OCI-LY3 (cell line): ENCODE measurements at regions not wholly inside any gene's neighbourhood (a gene's known extent, or its start where the extent isn't known, plus 50 kb on each side); places are given as distances from the start of the nearest gene placed in this dataset.

ENCODE experiments used
- H2AFZ ChIP-seq: fragments of 200-600, 300-600 bp; shearing (Covaris generic); 2 replicates; pipeline ENCODE4 v1.6.0; 2014; ENCODE audit warnings: antibody characterized with exemption, low read depth, low read length
- H3K27ac ChIP-seq: fragments of 200-600, 300-600 bp; sonication (generic); 2 replicates; pipeline ENCODE4 v1.5.1; 2014; ENCODE audit warnings: mild to moderate bottlenecking, low read length, moderate library complexity, mixed read lengths
- H3K27me3 ChIP-seq: fragments of 200-600, 300-600 bp; sonication (generic); 2 replicates; pipeline ENCODE4 v1.6.1; 2014; ENCODE audit warnings: low read depth, low read length, mixed read lengths
- H3K36me3 ChIP-seq: fragments of 200-600, 300-600 bp; sonication (generic); replicated peaks from 2 replicates; pipeline ENCODE3; 2014; ENCODE audit warnings: low read depth, low read length, mixed read lengths
- H3K4me1 ChIP-seq: fragments of 300-600, 200-600 bp; sonication (generic); 2 replicates; pipeline ENCODE4 v1.6.1; 2014; ENCODE audit warnings: low read length, mixed read lengths
- H3K4me2 ChIP-seq: fragments of 200-600, 300-600 bp; sonication (generic); 2 replicates; pipeline ENCODE4 v1.6.1; 2014; ENCODE audit warnings: low read length, mixed read lengths
- H3K4me3 ChIP-seq: fragments of 300-600, 200-600 bp; sonication (generic); 2 replicates; pipeline ENCODE4 v1.5.1; 2014; ENCODE audit warnings: antibody characterized with exemption, mild to moderate bottlenecking, low read length, moderate library complexity
- H3K79me2 ChIP-seq: fragments of 300-600, 200-600 bp; shearing (Covaris generic); 2 replicates; pipeline ENCODE4 v1.6.1; 2014; ENCODE audit warnings: mild to moderate bottlenecking, low read length, mixed read lengths
- H3K9ac ChIP-seq: fragments of 300-600, 200-600 bp; shearing (Covaris generic); 2 replicates; pipeline ENCODE4 v1.6.0; 2014; ENCODE audit warnings: mild to moderate bottlenecking, low read length, moderate library complexity
- H3K9me3 ChIP-seq: fragments of 200-600, 300-600 bp; shearing (Covaris generic); 2 replicates; pipeline ENCODE4 v1.6.1; 2014; ENCODE audit warnings: low read length, mixed read lengths; ENCODE audit not compliant: insufficient read depth
- H4K20me1 ChIP-seq: fragments of 200-600, 300-600 bp; sonication (generic); 2 replicates; pipeline ENCODE4 v1.6.1; 2016; ENCODE audit warnings: low read length, mixed read lengths; ENCODE audit not compliant: insufficient read depth
- CTCF ChIP-seq: fragments of 200-600, 300-600 bp; sonication (generic); IDR thresholded peaks from 2 replicates; pipeline ENCODE4 v1.5.1; 2014; ENCODE audit warnings: antibody characterized with exemption, low read length, low read depth
- EZH2phosphoT487 ChIP-seq: fragments of 200-600 bp; shearing (Covaris generic); IDR thresholded peaks from 2 replicates; pipeline ENCODE4 v1.6.1; 2018; ENCODE audit warnings: antibody characterized with exemption, mixed run types, low read depth

- Histone ChIP-seq H3K4me2 (no peak overlapping the region), H2AFZ (no peak overlapping the region)
- TF ChIP-seq CTCF (no peak), EZH2phosphoT487 (no peak)
Observed at GRCh38 chr12:3933819-3934192, 60.6 kb upstream of the PARP11 start.

GRCh38 chr12:3933074-3933818, 60.0 kb upstream of the PARP11 start:
- no peaks in the 10 kb centered on the region for H3K4me1 ChIP-seq
- no peak overlapping the region for H3K9ac ChIP-seq
- no peak overlapping the region for H3K4me3 ChIP-seq
- TF ChIP-seq CTCF (no peak), EZH2phosphoT487 (no peak)
- H3K36me3 ChIP-seq = no peaks in the 10 kb centered on the region
- H3K9me3 ChIP-seq = no peaks in the 10 kb centered on the region
- no peak overlapping the region for H2AFZ ChIP-seq
- peaks cover 51% of the 10 kb centered on the region for H3K27me3 ChIP-seq
- H3K4me2 ChIP-seq = no peak overlapping the region
- no peaks in the 10 kb centered on the region for H3K79me2 ChIP-seq
- H3K27ac ChIP-seq = no peak overlapping the region
- no peaks in the 10 kb centered on the region for H4K20me1 ChIP-seq

More at GRCh38 chr12:3933819-3934192, 60.6 kb upstream of the PARP11 start:
- Histone ChIP-seq H3K9ac (no peak overlapping the region), H3K4me3 (no peak overlapping the region), H3K9me3 (no peaks in the 10 kb centered on the region), H3K27ac (no peak overlapping the region), H4K20me1 (no peaks in the 10 kb centered on the region), H3K4me1 (no peaks in the 10 kb centered on the region), H3K36me3 (no peaks in the 10 kb centered on the region), H3K27me3 (peaks cover 51% of the 10 kb centered on the region), H3K79me2 (no peaks in the 10 kb centered on the region)

- Histone ChIP-seq H2AFZ (no peak overlapping the region), H3K9ac (no peak overlapping the region), H3K27me3 (peaks cover 57% of the 10 kb centered on the region), H3K79me2 (no peaks in the 10 kb centered on the region), H3K27ac (no peak overlapping the region), H3K9me3 (no peaks in the 10 kb centered on the region), H3K36me3 (no peaks in the 10 kb centered on the region), H3K4me2 (no peak overlapping the region), H3K4me3 (no peak overlapping the region), H3K4me1 (no peaks in the 10 kb centered on the region), H4K20me1 (no peaks in the 10 kb centered on the region)
- TF ChIP-seq EZH2phosphoT487 (no peak), CTCF (no peak)
Observed at GRCh38 chr12:3931776-3932175, 58.6 kb upstream of the PARP11 start.

GRCh38 chr12:3931206-3931605, 58.0 kb upstream of the PARP11 start:
- no peaks in the 10 kb centered on the region for H3K36me3 ChIP-seq
- H4K20me1 ChIP-seq = no peaks in the 10 kb centered on the region
- H3K27ac ChIP-seq = no peak overlapping the region
- no peak overlapping the region for H2AFZ ChIP-seq
- no peak overlapping the region for H3K9ac ChIP-seq
- no peaks in the 10 kb centered on the region for H3K9me3 ChIP-seq
- no peaks in the 10 kb centered on the region for H3K79me2 ChIP-seq
- TF ChIP-seq EZH2phosphoT487 = no peak
- TF ChIP-seq CTCF = no peak
- no peak overlapping the region for H3K4me2 ChIP-seq
- no peaks in the 10 kb centered on the region for H3K4me1 ChIP-seq
- H3K4me3 ChIP-seq = no peak overlapping the region
- peaks cover 60% of the 10 kb centered on the region for H3K27me3 ChIP-seq
